ENCODE measurements at regions not wholly inside any gene's neighbourhood (a gene's known extent, or its start where the extent isn't known, plus 50 kb on each side); places are given as distances from the start of the nearest gene placed in this dataset.
"Not testable (repeated sequence)": the region's sequence is repeated elsewhere in the genome, so short reads cannot be mapped to it uniquely, and the experiment has no call there.

DNA sequence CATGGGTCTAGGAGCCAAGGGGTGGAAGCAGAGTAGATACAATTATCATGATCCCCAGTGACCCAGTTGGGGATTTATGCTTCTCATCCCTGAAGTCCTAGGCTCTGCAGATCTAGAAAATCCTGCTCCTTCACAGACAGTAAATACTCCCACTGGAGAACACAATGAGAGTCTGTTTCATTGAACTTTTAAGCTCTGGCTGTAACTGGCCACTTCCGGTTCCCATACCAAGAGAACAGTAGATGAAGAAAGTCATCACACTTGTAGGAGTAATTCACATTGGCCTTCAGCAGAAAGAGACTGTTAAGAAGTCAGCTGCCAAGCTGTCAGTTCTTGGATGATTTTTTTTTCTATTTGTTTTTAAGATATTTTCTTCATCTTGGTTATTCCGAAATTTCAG is 597.1 kb downstream of the ACTL7B start:
- no peak for TF ChIP-seq POLR2A (IDR thresholded peaks at IDR 0.05; ENCODE audit: extremely low read depth, insufficient read length)
- TF ChIP-seq, protein P1, sequence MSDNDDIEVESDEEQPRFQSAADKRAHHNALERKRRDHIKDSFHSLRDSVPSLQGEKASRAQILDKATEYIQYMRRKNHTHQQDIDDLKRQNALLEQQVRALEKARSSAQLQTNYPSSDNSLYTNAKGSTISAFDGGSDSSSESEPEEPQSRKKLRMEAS (IDR thresholded peaks at IDR 0.05; ENCODE audit: low read depth, low read length): no peak
- no peak for TF ChIP-seq MYC (IDR thresholded peaks at IDR 0.05; ENCODE audit: low read depth, low read length)
- TF ChIP-seq, protein P2, sequence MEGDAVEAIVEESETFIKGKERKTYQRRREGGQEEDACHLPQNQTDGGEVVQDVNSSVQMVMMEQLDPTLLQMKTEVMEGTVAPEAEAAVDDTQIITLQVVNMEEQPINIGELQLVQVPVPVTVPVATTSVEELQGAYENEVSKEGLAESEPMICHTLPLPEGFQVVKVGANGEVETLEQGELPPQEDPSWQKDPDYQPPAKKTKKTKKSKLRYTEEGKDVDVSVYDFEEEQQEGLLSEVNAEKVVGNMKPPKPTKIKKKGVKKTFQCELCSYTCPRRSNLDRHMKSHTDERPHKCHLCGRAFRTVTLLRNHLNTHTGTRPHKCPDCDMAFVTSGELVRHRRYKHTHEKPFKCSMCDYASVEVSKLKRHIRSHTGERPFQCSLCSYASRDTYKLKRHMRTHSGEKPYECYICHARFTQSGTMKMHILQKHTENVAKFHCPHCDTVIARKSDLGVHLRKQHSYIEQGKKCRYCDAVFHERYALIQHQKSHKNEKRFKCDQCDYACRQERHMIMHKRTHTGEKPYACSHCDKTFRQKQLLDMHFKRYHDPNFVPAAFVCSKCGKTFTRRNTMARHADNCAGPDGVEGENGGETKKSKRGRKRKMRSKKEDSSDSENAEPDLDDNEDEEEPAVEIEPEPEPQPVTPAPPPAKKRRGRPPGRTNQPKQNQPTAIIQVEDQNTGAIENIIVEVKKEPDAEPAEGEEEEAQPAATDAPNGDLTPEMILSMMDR (IDR thresholded peaks at IDR 0.05; ENCODE audit: low read depth, low read length): no peak

DNA sequence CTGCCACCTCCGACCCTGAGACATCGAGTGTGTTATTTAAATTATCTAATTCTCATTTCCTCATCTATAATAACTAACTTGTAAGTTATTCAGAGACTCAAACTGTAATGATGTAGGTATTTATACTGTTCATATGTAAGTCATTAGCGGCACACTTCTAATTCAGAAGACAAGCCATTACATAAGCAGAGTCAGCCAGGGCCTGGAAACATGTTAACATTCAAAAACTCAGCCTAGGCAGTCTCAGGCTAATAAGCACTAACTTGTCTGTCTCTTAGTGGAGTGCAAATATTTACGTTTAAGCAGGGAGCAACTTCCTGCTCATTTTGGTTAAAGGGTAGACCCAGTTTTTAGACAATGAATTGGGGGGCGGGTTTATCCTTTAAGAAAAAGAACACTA is 598.4 kb downstream of the ACTL7B start:
- H3K4me3 ChIP-seq (ENCODE audit: low read depth, low read length): no peak overlapping the region
- DNase-seq (ENCODE audit: low read depth): no peak
- TF ChIP-seq, protein P2 (IDR thresholded peaks at IDR 0.05; ENCODE audit: low read depth, low read length): no peak
- TF ChIP-seq MYC (IDR thresholded peaks at IDR 0.05; ENCODE audit: low read depth, low read length): no peak
- TF ChIP-seq, protein P1 (IDR thresholded peaks at IDR 0.05; ENCODE audit: low read depth, low read length): no peak
- no peak for TF ChIP-seq POLR2A (IDR thresholded peaks at IDR 0.05; ENCODE audit: extremely low read depth, insufficient read length)

More for the DNA sequence above, 597.1 kb downstream of the ACTL7B start:
- no peak for DNase-seq (ENCODE audit: low read depth)
- no peak overlapping the region for H3K4me3 ChIP-seq (ENCODE audit: low read depth, low read length)

DNA sequence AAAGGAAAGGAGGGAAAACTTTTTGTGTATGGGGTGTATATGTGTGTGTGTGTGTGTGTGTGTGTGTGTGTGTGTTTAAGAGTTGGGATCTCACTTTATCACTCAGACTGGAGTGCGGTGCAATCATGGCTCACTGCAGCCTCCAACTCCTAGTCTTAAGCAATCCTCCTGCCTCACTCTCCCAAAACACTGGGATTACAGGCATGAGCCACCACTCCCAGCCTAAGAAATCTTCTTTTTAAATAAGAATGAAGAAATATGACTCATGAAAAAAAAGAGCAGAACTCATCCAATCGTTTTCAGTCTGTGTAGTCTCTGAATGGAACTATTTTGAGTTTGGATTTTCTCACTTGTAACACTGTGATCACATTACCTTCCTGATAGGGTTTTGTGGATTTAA is 601.5 kb downstream of the ACTL7B start:
- TF ChIP-seq POLR2A (IDR thresholded peaks at IDR 0.05; ENCODE audit: extremely low read depth, insufficient read length): no peak
- TF ChIP-seq, protein P1 (IDR thresholded peaks at IDR 0.05; ENCODE audit: low read depth, low read length): no peak
- no peak for TF ChIP-seq MYC (IDR thresholded peaks at IDR 0.05; ENCODE audit: low read depth, low read length)
- TF ChIP-seq, protein P2 (IDR thresholded peaks at IDR 0.05; ENCODE audit: low read depth, low read length): no peak
- no peak for DNase-seq (ENCODE audit: low read depth)
- H3K4me3 ChIP-seq (ENCODE audit: low read depth, low read length): no peak overlapping the region

DNA sequence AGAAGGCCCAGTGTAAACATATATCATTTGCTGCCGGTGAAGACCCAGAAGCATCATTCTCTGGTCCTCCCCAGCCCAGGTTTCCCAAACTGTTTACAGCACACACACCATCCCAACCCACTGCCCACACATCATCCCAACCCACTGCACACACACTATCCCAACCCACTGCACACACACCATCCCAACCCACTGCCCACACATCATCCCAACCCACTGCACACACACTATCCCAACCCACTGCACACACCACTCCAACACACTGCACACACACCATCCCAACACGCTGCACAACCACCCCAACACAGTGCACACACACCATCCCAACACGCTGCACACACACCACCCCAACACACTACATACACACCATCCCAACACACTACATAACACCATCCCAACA is 608.4 kb downstream of the ACTL7B start:
- not testable (repeated sequence) for H3K4me3 ChIP-seq (ENCODE audit: low read depth, low read length); DNase-seq (ENCODE audit: low read depth)

DNA sequence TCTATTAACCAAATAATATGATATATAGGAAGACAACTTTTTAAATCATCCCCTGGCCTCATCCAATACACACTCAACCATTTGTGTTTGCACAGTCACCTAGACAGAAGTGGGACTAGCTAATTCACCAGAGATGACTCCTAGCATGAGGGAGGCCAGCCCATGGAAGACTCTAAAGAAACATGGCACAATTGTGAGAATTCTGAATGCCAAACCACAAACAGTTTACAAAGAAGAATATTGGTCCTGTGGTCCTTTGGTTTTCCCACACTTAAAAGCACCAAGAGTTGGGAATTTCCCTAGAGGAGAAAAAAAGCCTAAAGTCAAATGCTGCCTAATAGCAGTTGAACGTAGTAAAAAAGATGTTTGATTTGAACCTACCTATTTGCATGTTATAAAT is 609.9 kb downstream of the ACTL7B start:
- TF ChIP-seq MYC (IDR thresholded peaks at IDR 0.05; ENCODE audit: low read depth, low read length) (no peak), POLR2A (IDR thresholded peaks at IDR 0.05; ENCODE audit: extremely low read depth, insufficient read length) (no peak)
- TF ChIP-seq, protein P1 (IDR thresholded peaks at IDR 0.05; ENCODE audit: low read depth, low read length): no peak
- TF ChIP-seq, protein P2 (IDR thresholded peaks at IDR 0.05; ENCODE audit: low read depth, low read length): no peak
- no peak overlapping the region for H3K4me3 ChIP-seq (ENCODE audit: low read depth, low read length)
- DNase-seq (ENCODE audit: low read depth): no peak

DNA sequence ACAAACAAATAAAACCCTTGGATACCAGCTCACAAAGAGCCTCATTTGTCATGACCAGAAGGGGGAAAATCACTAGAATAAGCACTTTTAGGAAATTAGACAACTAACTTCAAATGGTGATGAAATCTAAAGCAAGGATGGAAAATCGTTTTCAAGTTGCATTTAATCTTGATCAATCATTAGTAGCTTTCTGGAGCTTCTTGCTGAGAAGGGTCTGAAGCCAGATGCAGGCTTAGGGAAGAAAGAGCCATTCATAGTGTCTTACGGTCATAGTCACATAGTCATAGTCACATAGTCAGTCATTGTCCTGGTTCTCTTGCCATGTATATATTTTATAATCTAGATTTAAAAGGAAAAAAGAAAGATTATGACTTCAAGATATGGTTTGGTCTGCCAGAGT is 610.5 kb downstream of the ACTL7B start:
- no peak overlapping the region for H3K4me3 ChIP-seq (ENCODE audit: low read depth, low read length)
- no peak for TF ChIP-seq POLR2A (IDR thresholded peaks at IDR 0.05; ENCODE audit: extremely low read depth, insufficient read length)
- TF ChIP-seq, protein P1 (IDR thresholded peaks at IDR 0.05; ENCODE audit: low read depth, low read length): no peak
- no peak for DNase-seq (ENCODE audit: low read depth)

DNA sequence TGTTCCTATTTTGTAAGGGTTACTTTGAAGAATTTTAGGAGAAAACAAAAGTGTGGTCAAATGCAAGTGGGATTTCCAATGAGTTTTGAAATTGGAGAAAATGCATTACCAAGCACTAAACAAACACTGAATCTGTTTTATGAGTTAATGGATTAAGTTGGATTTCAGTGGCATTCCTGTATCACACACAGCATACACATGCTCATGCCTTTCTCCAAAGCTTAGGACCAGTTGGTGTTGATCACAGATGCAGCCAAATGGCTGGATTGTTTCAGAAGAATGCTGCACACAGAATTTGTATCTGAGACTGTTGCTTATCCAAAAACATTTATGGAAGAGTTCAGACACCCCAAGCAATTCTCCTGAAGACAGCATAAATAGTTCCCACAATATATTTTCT is 611.1 kb downstream of the ACTL7B start:
- no peak for DNase-seq (ENCODE audit: low read depth)
- no peak for TF ChIP-seq POLR2A (IDR thresholded peaks at IDR 0.05; ENCODE audit: extremely low read depth, insufficient read length)
- TF ChIP-seq, protein P2 (IDR thresholded peaks at IDR 0.05; ENCODE audit: low read depth, low read length): no peak
- no peak for TF ChIP-seq MYC (IDR thresholded peaks at IDR 0.05; ENCODE audit: low read depth, low read length)
- TF ChIP-seq, protein P1 (IDR thresholded peaks at IDR 0.05; ENCODE audit: low read depth, low read length): no peak
- no peak overlapping the region for H3K4me3 ChIP-seq (ENCODE audit: low read depth, low read length)
